SHP77 treated with DMSO at 0.1 percent for 48 hours (cell line): ENCODE measurements at regions not wholly inside any gene's neighbourhood (a gene's known extent, or its start where the extent isn't known, plus 50 kb on each side); places are given as distances from the start of the nearest gene placed in this dataset.
"Not testable (repeated sequence)": the region's sequence is repeated elsewhere in the genome, so short reads cannot be mapped to it uniquely, and the experiment has no call there.

ENCODE experiments used
- DNase-seq: peaks from one replicate; lab custom pipeline; 2025; lab: John Stamatoyannopoulos, UW

GRCh38 chr2:153623020-153623419, 144.5 kb upstream of the RPRM start:
- DNase-seq = no peak

- no peak for DNase-seq
Observed at GRCh38 chr2:153626676-153627075, 148.1 kb upstream of the RPRM start.

- DNase-seq = no peak
Observed at GRCh38 chr2:153635494-153635893, 156.9 kb upstream of the RPRM start.

- DNase-seq = no peak
Observed at GRCh38 chr2:153641046-153641445, 162.5 kb upstream of the RPRM start.

- no peak for DNase-seq
Observed at GRCh38 chr2:153644955-153645354, 166.4 kb upstream of the RPRM start.

GRCh38 chr2:153645599-153645998, 167.0 kb upstream of the RPRM start:
- no peak for DNase-seq

- no peak for DNase-seq
Observed at GRCh38 chr2:153657651-153658050, 179.1 kb upstream of the RPRM start.

GRCh38 chr2:153661801-153662200, 183.2 kb upstream of the RPRM start:
- DNase-seq = no peak

- DNase-seq = no peak
Observed at GRCh38 chr2:153663371-153663770, 184.8 kb upstream of the RPRM start.

- not testable (repeated sequence) for DNase-seq
Observed at GRCh38 chr2:153664009-153664408, 185.4 kb upstream of the RPRM start.

- DNase-seq = no peak
Observed at GRCh38 chr2:153667475-153667874, 188.9 kb upstream of the RPRM start.

- no peak for DNase-seq
Observed at GRCh38 chr2:153668923-153669322, 190.4 kb upstream of the RPRM start.

GRCh38 chr2:153710128-153710527, 161.6 kb upstream of the GALNT13 start:
- DNase-seq = no peak

- DNase-seq = no peak
Observed at GRCh38 chr2:153715218-153715850, 156.4 kb upstream of the GALNT13 start.

- DNase-seq = no peak
Observed at GRCh38 chr2:153717060-153717459, 154.7 kb upstream of the GALNT13 start.

GRCh38 chr2:153739394-153739793, 132.3 kb upstream of the GALNT13 start:
- DNase-seq = no peak

- no peak for DNase-seq
Observed at GRCh38 chr2:153761936-153762335, 109.8 kb upstream of the GALNT13 start.

GRCh38 chr2:153766415-153766814, 105.3 kb upstream of the GALNT13 start:
- DNase-seq = no peak

GRCh38 chr2:153770359-153770991, 101.2 kb upstream of the GALNT13 start:
- DNase-seq = no peak

GRCh38 chr2:153780241-153780640, 91.5 kb upstream of the GALNT13 start:
- DNase-seq = no peak

GRCh38 chr2:153786016-153786415, 85.7 kb upstream of the GALNT13 start:
- no peak for DNase-seq

GRCh38 chr2:153787612-153788011, 84.1 kb upstream of the GALNT13 start:
- no peak for DNase-seq

- DNase-seq = no peak
Observed at GRCh38 chr2:153802671-153803070, 69.1 kb upstream of the GALNT13 start.

GRCh38 chr2:153808679-153809078, 63.0 kb upstream of the GALNT13 start:
- no peak for DNase-seq
